KMS-11 (cell line): ENCODE measurements at regions not wholly inside any gene's neighbourhood (a gene's known extent, or its start where the extent isn't known, plus 50 kb on each side); places are given as distances from the start of the nearest gene placed in this dataset.

ENCODE experiments used
- H2AFZ ChIP-seq: fragments of 200-600 bp; sonication (generic); 2 replicates; pipeline ENCODE4 v1.6.1; 2016; ENCODE audit warnings: antibody characterized with exemption, mixed run types, low read depth
- H3K27ac ChIP-seq: fragments of 200-600 bp; sonication (generic); 2 replicates; pipeline ENCODE4 v1.6.1; 2016; ENCODE audit warnings: mild to moderate bottlenecking, mixed run types
- H3K27me3 ChIP-seq: fragments of 200-600 bp; sonication (generic); 2 replicates; pipeline ENCODE4 v1.6.1; 2017; ENCODE audit warnings: mild to moderate bottlenecking, low read depth, mixed run types, moderate library complexity; ENCODE audit not compliant: insufficient read depth
- H3K36me3 ChIP-seq: fragments of 200-600 bp; sonication (generic); 2 replicates; pipeline ENCODE4 v1.6.1; 2017; ENCODE audit warnings: mild to moderate bottlenecking, mixed run types; ENCODE audit not compliant: insufficient read depth
- H3K4me1 ChIP-seq: fragments of 200-600 bp; sonication (generic); 2 replicates; pipeline ENCODE4 v1.6.1; 2016; ENCODE audit warnings: mild to moderate bottlenecking, low read depth, mixed run types; ENCODE audit not compliant: poor library complexity, severe bottlenecking
- H3K4me2 ChIP-seq: fragments of 200-600 bp; sonication (generic); 2 replicates; pipeline ENCODE4 v1.7.0; 2016; ENCODE audit warnings: mild to moderate bottlenecking, mixed run types
- H3K4me3 ChIP-seq: fragments of 200-600 bp; sonication (generic); IDR thresholded peaks from 2 replicates; pipeline ENCODE4 v1.6.1; 2017; ENCODE audit warnings: low read depth, low read length, mixed read lengths; ENCODE audit not compliant: insufficient read depth
- H3K79me2 ChIP-seq: fragments of 200-600 bp; sonication (generic); 2 replicates; pipeline ENCODE4 v1.6.1; 2016; ENCODE audit warnings: low read depth, mixed run types; ENCODE audit not compliant: insufficient read depth
- H3K9ac ChIP-seq: fragments of 200-600 bp; sonication (generic); 2 replicates; pipeline ENCODE4 v1.6.1; 2016; ENCODE audit warnings: mild to moderate bottlenecking, mixed run types
- H4K20me1 ChIP-seq: fragments of 200-600 bp; sonication (generic); 2 replicates; pipeline ENCODE4 v1.6.1; 2016; ENCODE audit warnings: mild to moderate bottlenecking, mixed run types; ENCODE audit not compliant: insufficient read depth
- TF ChIP-seq, protein P1 (sequence below): fragments of 200-600 bp; sonication (generic); conservative IDR thresholded peaks from 2 replicates; pipeline ENCODE4 v1.6.1; 2017; ENCODE audit warnings: low read depth, mild to moderate bottlenecking, antibody characterized with exemption, low read length, moderate library complexity, mixed read lengths

DNA sequence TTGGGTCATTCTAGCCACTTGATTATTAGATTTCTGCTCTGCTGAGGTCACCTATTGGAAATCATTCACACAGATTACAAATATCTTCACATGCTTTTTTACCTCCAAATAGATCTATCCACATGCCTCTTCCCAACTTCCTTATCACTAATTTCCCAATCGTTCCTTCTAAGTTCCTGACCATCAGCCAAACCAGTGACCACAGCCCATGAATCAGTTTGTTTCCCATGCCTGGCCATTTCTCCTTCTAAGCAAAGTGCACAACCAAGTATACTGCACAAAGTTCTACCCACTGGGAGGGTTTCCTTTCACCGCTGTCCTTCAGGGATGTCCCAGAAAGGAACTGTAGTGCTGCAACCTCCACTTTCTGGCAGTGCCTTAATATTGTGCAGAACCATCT, 140.5 kb upstream of the SYNDIG1 start:
- H3K27ac ChIP-seq: no peak overlapping the region
- TF ChIP-seq, protein P1, sequence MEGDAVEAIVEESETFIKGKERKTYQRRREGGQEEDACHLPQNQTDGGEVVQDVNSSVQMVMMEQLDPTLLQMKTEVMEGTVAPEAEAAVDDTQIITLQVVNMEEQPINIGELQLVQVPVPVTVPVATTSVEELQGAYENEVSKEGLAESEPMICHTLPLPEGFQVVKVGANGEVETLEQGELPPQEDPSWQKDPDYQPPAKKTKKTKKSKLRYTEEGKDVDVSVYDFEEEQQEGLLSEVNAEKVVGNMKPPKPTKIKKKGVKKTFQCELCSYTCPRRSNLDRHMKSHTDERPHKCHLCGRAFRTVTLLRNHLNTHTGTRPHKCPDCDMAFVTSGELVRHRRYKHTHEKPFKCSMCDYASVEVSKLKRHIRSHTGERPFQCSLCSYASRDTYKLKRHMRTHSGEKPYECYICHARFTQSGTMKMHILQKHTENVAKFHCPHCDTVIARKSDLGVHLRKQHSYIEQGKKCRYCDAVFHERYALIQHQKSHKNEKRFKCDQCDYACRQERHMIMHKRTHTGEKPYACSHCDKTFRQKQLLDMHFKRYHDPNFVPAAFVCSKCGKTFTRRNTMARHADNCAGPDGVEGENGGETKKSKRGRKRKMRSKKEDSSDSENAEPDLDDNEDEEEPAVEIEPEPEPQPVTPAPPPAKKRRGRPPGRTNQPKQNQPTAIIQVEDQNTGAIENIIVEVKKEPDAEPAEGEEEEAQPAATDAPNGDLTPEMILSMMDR: no peak
- no peak overlapping the region for H2AFZ ChIP-seq
- no peaks in the 10 kb centered on the region for H3K4me1 ChIP-seq
- H3K36me3 ChIP-seq: no peaks in the 10 kb centered on the region
- no peak overlapping the region for H3K4me3 ChIP-seq
- no peak overlapping the region for H3K9ac ChIP-seq
- H3K79me2 ChIP-seq: no peaks in the 10 kb centered on the region
- H3K4me2 ChIP-seq: no peak overlapping the region
- H4K20me1 ChIP-seq: no peaks in the 10 kb centered on the region
- no peaks in the 10 kb centered on the region for H3K27me3 ChIP-seq

DNA sequence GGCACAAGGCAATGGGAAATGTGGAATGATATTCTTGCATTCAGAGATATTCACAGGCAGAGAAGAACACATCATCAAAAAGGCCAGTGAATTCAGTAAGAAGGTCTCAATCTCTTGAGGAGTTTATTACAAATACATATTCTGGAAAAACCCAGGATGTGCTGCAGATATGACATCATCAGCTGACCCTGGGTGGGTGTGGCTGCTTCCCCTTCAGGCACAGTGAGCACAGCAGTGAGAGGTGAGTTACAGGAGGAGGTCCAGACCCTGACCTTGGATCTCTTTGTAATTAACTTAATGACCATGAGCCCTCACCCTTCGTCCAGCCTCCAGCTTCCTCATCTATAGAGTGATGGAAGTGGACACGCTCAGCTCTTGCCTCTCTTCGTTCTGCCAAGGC, 147.5 kb upstream of the SYNDIG1 start:
- Histone ChIP-seq H4K20me1 (no peaks in the 10 kb centered on the region), H3K4me2 (no peak overlapping the region), H3K4me1 (no peaks in the 10 kb centered on the region), H3K4me3 (no peak overlapping the region), H3K27ac (no peak overlapping the region), H3K79me2 (no peaks in the 10 kb centered on the region), H3K36me3 (no peaks in the 10 kb centered on the region), H3K27me3 (no peaks in the 10 kb centered on the region), H2AFZ (no peak overlapping the region), H3K9ac (no peak overlapping the region)
- TF ChIP-seq, protein P1: no peak

DNA sequence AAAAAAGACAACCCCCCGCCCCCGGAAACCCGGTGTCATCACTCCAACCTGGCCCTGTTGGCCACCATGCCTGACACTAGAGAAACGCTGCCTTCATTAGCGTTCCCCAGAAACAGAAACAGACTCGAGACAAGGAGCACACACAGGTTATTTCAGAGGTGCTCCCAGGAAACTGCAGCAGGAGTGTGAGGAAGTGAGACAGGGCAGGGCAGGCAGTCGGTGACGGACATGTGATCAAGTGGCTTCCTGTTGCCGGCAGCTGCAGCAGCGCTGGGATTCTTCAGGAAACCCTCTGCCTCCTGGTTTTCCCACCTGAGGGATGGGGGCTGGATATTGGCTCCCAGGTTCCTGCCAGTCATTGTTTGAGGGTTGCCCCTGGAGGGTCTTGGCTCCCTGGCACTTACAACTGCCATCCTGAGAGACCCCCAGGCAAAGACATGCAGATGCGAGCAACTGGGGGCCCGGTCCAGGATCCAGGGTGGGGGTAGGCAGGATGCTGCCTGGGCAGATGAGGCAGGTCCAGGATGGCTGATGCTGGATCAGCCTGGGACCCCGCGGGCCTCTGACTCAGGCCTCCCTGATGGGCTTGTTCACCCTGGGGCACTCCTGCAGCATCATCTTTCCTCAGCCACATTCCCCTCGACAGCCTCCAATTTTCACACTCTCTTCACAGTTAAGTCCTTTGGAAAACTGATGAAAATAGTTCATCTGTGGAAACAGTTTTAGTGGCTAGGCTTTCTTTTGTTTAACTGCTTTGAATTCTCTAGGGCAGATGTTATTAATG, 150.7 kb upstream of the SYNDIG1 start:
- Histone ChIP-seq H3K36me3 (no peaks in the 10 kb centered on the region), H3K27ac (no peak overlapping the region), H3K27me3 (no peaks in the 10 kb centered on the region), H3K4me1 (no peaks in the 10 kb centered on the region), H3K9ac (no peak overlapping the region), H3K4me2 (no peak overlapping the region), H4K20me1 (no peaks in the 10 kb centered on the region), H3K4me3 (no peak overlapping the region), H2AFZ (no peak overlapping the region), H3K79me2 (no peaks in the 10 kb centered on the region)
- TF ChIP-seq, protein P1: no peak

DNA sequence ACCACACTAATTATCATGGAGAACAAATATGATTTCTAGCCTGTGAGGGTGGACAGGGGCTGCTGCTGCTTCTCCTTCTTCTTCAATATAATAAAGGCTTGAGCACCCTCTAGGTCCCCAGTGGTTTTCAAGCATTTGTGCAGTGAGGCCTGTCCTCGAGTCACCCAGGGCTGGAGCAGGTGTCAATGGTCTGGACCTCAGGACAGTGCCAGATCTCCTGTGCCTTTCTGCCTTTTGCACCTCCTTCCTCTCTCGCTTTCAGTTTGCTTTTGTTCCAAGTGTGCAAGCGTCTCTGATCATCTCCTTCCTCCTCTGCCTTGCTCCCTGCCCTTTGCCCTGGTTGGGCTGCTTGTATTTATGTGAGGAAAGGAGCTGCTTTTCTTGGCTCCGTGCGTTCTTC, 152.2 kb upstream of the SYNDIG1 start:
- TF ChIP-seq, protein P1: no peak
- Histone ChIP-seq H3K4me2 (no peak overlapping the region), H3K36me3 (no peaks in the 10 kb centered on the region), H2AFZ (no peak overlapping the region), H3K4me1 (no peaks in the 10 kb centered on the region), H3K9ac (no peak overlapping the region), H3K27ac (no peak overlapping the region), H4K20me1 (no peaks in the 10 kb centered on the region), H3K27me3 (no peaks in the 10 kb centered on the region), H3K79me2 (no peaks in the 10 kb centered on the region), H3K4me3 (no peak overlapping the region)
